Mesodermal cell (in vitro differentiated cells): ENCODE measurements at regions not wholly inside any gene's neighbourhood (a gene's known extent, or its start where the extent isn't known, plus 50 kb on each side); places are given as distances from the start of the nearest gene placed in this dataset.

Source experiments
- H3K27ac ChIP-seq: 2 replicates; pipeline ENCODE4 v1.7.0; 2013; ENCODE audit warnings: mild to moderate bottlenecking, low read depth, low read length, moderate library complexity; ENCODE audit not compliant: severe bottlenecking
- H3K36me3 ChIP-seq: 2 replicates; pipeline ENCODE4 v1.7.1; 2013; ENCODE audit warnings: mild to moderate bottlenecking, low read length, moderate library complexity; ENCODE audit not compliant: control insufficient read depth, insufficient read depth
- H3K4me1 ChIP-seq: one replicate; pipeline ENCODE4 v1.7.1; 2013; ENCODE audit warnings: mild to moderate bottlenecking, low read length; ENCODE audit not compliant: insufficient read depth, control insufficient read depth, poor library complexity, severe bottlenecking
- H3K4me3 ChIP-seq: 2 replicates; pipeline ENCODE4 v1.7.0; 2013; ENCODE audit warnings: low read length, control low read depth, mild to moderate bottlenecking; ENCODE audit not compliant: insufficient read depth, poor library complexity, severe bottlenecking; ENCODE audit errors: extremely low read depth
- H3K9me3 ChIP-seq: 2 replicates; pipeline ENCODE4 v1.7.1; 2013; ENCODE audit warnings: mild to moderate bottlenecking, low read length, moderate library complexity; ENCODE audit not compliant: control insufficient read depth
- WGBS, 2 experiments: methylation state at CpG; one replicate each; pipeline ENCODE4 v1.1.5; 2013; ENCODE audit warnings: missing lambda C conversion rate in 2 of 2; ENCODE audit not compliant: insufficient coverage in 2 of 2; 5-methylcytosine and 5-hydroxymethylcytosine counted together

DNA sequence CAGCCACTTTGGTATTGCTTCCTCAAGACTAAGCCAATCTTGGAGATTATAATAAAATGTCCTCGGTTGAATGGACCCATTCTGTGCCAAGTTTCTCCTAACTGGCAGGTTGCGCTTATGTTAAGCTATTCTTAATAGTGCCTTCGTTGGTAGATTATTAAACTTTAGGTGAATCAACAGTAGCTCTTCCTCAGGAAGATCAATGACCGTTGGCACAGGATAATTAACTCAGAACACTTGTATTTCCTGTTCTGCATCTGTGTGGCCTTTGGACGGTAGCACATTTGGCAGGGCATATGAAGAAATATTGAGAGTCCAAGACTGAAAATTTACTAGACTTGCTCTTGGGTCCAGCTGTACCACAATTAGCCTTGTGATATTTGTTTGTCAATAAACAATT, 402.9 kb downstream of the MLLT3 start:
- Histone ChIP-seq H3K9me3 (no peaks in the 10 kb centered on the region), H3K4me1 (peaks cover 8% of the 10 kb centered on the region), H3K4me3 (no peak overlapping the region), H3K36me3 (no peaks in the 10 kb centered on the region), H3K27ac (no peak overlapping the region)
- WGBS, 2 experiments: 92 to 100% methylated on average over 4 to 5 of the region's 5 CpGs

DNA sequence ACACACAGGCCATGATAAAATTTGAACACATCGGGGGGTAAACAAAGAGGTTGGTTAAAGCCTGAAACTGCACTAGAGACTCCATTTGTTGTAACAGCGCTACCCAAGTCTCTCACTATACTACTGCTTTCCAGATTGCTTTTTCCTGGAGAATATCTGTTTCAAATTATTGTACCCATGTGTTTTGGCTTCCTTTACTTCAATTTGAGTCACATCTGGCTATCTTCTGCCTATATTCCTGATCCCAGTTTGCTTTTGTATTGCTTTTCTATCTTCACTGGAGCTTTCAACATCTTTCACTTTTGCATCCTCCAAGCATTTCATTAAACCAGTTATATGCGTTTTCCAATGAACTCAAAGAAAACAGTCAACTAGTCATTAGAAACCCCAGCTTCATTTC, 404.7 kb downstream of the MLLT3 start:
- H3K4me3 ChIP-seq: no peak overlapping the region
- peaks cover 8% of the 10 kb centered on the region for H3K4me1 ChIP-seq
- WGBS, 2 experiments: 77 to 94% methylated on average over 2 to 3 of the region's 3 CpGs
- no peaks in the 10 kb centered on the region for H3K36me3 ChIP-seq
- H3K9me3 ChIP-seq: no peaks in the 10 kb centered on the region
- H3K27ac ChIP-seq: no peak overlapping the region

DNA sequence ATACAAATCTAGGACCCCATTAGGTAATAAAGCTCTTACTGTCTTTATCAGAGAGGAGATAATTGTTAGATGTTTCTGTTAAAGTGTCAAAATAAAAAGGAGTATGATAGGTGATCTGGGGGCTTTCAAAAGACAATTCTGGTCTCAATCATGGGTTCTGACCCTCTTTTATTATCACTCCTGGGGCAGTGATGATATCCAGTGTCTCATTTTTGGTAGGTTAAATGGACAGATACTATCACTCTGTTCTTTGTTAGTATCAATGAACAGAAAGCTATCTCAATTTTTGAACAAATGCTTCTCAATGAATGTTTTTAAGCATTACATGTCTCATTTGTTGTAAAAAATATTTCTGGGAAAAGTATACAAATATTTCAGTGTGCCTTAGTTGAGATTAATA, 405.9 kb downstream of the MLLT3 start:
- no peak overlapping the region for H3K4me3 ChIP-seq
- H3K9me3 ChIP-seq: no peaks in the 10 kb centered on the region
- H3K27ac ChIP-seq: no peak overlapping the region
- H3K36me3 ChIP-seq: no peaks in the 10 kb centered on the region
- H3K4me1 ChIP-seq: peaks cover 8% of the 10 kb centered on the region

DNA sequence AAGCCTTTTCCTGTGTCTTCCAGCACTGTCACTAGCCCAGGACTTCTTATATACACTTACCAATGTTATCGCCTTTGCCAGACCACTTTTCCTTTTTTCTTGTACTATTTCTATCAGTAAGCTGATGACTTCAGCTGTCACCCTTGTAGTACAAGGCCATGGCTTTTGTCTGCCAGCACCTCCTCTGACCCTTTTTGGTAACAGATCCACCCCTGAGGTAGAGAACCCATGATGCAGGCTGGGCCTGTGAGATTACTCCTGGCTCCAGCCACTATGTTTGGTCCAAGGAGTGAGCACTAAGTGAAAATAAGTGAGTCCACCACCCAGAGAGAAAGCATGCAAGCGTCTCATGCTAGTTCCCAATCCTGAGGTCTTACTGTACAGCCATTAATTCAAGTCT, 406.7 kb downstream of the MLLT3 start:
- Histone ChIP-seq H3K27ac (no peak overlapping the region), H3K4me1 (peaks cover 7% of the 10 kb centered on the region), H3K36me3 (no peaks in the 10 kb centered on the region), H3K9me3 (no peaks in the 10 kb centered on the region), H3K4me3 (no peak overlapping the region)
- WGBS, 2 experiments: 100% methylated on average over 2 of the region's 2 CpGs

DNA sequence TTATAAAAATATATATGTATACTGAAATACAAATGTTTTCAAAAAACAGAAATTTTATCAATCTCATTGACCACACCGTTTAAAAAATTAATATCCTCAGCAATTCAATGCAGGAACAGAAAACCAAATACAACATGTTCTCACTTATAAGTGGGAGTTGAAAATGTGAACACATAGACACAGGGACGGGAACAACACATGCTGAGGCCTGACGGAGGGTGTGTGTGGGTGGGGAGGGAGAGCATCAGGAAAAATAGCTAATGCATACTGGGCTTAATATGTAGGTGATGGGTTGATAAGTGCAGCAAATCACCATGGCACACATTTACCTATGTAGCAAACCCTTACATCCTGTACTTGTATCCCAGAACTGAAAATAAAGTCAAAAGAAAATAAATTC, 409.5 kb downstream of the MLLT3 start:
- Histone ChIP-seq H3K4me3 (no peak overlapping the region), H3K27ac (no peak overlapping the region), H3K4me1 (no peaks in the 10 kb centered on the region), H3K36me3 (no peaks in the 10 kb centered on the region), H3K9me3 (no peaks in the 10 kb centered on the region)
- no CpG with 5 or more reads among the region's 3 CpGs for WGBS, 2 experiments

DNA sequence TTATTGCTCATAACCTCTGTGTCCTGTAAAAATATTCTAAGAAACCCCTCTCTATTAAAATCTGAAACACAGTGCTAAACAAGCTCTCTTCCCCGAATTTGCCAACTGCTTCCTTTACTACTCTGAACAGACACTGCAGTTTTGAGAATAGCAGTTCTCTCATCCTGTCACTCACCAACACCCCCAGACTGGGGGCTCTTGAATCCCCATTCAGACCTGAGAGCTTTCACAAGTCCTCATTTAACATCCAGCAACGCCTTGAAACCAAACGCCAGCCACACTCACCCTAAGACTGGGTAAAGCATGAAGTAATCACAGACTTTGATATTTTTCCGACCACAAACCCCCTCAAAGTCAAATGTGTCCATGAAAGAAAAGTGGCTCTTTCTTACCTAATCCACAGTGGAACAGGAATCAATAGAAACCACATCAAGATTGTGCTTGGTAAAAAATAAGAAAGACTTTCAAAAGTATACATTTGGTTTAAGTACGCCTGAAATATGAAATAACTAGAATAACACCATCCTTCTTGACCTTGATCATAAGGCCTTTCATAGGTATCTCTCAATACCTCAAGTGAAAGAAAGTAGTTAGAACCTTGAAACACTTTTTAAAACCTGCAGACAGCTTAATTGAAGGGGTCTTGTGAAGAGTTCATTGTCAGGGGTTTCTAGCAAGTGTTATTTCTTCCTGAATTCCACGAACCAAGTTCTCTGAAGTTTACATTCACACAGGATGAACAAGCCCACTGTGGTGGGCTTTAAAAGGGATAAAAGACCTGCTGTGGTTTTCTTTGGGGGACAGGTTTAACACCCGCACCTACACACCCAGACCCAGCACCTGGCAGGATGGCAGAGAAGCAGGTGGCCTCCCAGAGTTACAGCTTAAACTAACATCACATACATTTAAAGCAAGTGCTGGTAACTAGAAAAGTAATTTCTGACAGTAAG, 412.6 kb downstream of the MLLT3 start:
- Histone ChIP-seq H3K4me1 (no peaks in the 10 kb centered on the region), H3K27ac (no peak overlapping the region), H3K36me3 (no peaks in the 10 kb centered on the region), H3K4me3 (no peak overlapping the region), H3K9me3 (no peaks in the 10 kb centered on the region)
- 73 to 100% methylated on average over 3 of the region's 7 CpGs for WGBS, 2 experiments

DNA sequence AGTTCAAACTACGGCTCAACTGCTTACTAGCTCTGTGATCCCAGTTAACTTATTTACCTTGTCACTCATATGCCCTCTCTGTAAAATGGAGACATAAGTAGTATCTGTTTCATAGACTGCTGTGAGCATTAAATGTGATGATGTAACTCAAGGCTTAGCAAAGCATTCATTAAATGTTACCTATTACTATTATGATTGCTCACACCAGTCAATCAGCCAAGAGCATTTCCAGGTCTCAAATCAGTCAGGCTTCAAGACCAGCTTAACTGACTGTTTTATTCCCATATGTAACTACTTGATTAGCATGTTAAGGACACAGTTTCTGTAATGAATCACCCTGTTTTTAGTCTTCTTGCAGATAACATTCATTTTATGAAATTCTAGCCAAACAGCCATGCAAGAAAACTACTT, 413.3 kb downstream of the MLLT3 start:
- no peaks in the 10 kb centered on the region for H3K36me3 ChIP-seq
- WGBS, 2 experiments: 80% methylated on average over 1 of the region's 1 CpG; no CpG with 5 or more reads in 1 of the 2 experiments
- H3K9me3 ChIP-seq: no peaks in the 10 kb centered on the region
- H3K4me3 ChIP-seq: no peak overlapping the region
- H3K4me1 ChIP-seq: no peaks in the 10 kb centered on the region
- H3K27ac ChIP-seq: no peak overlapping the region

DNA sequence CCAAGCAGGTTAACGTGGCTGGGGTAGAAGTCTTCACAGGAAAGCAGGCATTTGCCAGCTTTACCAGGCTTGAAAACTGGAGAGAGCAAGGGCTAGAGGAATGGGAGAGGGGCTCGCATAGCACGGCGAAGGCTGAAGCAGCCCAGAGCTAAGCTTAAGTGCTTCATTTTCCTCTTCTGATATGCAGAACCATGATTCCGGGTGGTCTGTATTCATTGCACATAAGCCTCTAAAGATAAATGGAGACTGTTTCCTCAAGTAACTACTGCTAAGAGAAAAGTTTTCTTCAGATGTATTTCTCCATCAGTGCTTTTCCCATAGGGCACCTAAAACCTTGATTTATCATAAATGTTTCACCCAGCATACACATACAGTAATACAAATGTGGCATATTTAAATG, 414.1 kb downstream of the MLLT3 start:
- H3K36me3 ChIP-seq: no peaks in the 10 kb centered on the region
- no peaks in the 10 kb centered on the region for H3K9me3 ChIP-seq
- no peaks in the 10 kb centered on the region for H3K4me1 ChIP-seq
- H3K4me3 ChIP-seq: no peak overlapping the region
- H3K27ac ChIP-seq: no peak overlapping the region
- 87 to 95% methylated on average over 5 of the region's 5 CpGs for WGBS, 2 experiments

DNA sequence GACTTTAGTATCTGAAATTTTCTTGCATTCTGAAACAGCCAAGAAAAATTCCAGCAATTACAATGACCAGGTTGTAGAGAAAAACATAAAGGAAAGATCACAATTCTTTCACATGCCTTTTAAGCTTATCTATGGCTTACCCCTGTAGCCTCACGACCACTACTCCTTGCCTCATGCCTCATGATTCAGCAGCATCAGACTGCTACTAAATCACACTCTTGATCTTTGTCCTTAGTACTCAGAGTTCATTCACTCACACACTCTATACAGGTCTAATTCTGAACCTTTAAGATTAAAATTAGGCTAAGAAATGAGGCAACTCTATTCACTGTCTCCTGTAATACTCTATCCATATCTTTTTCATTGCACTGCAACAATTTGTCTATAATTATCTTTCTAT, 415.1 kb downstream of the MLLT3 start:
- Histone ChIP-seq H3K9me3 (no peaks in the 10 kb centered on the region), H3K36me3 (no peaks in the 10 kb centered on the region), H3K27ac (no peak overlapping the region), H3K4me1 (no peaks in the 10 kb centered on the region), H3K4me3 (no peak overlapping the region)
- WGBS, 2 experiments: 89% methylated on average over 1 of the region's 1 CpG

DNA sequence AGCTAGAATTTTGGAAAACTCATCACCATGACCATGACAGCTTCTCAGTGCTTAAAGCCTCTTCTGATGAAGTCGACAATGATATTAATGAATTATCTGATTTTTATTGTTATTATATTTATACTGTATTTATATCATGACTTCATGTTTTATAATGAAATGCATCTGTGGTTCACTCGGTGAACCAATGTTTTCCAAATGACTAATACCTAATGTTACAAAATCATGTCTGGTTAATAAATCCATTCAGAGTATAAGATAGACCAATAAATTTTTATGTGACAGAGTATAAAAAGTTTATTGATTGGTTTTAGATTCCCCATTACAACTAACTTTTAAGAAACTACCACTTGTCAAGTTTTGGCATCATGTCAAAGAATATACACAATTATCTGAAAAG, 416.5 kb downstream of the MLLT3 start:
- WGBS, 2 experiments: no CpG with 5 or more reads among the region's 2 CpGs
- Histone ChIP-seq H3K36me3 (no peaks in the 10 kb centered on the region), H3K9me3 (no peaks in the 10 kb centered on the region), H3K27ac (no peak overlapping the region), H3K4me1 (peaks cover 2% of the 10 kb centered on the region), H3K4me3 (no peak overlapping the region)

DNA sequence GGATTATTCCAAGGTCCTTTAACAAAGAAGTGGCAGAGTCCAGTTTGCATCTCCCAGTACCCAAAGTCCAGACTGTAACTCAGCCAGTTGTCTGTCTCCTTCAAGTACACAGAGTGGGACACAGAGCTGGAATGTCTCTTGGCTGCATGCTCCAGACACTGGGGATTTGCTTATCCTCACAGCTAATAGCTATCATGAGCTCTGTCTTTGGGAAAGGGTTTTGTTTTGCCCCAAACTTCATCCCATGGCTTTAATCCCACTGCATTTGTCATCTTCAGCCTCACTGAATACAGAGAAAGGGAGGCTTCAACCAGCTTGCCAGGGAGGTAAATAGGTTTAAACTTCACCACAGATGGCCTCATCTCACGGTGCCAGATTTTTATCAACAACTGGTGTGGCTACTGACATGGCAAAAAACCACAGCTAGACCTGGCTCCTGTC, 412.2 kb upstream of the SLC24A2 start:
- WGBS, 2 experiments: no CpG with 5 or more reads among the region's 1 CpG
- H3K4me3 ChIP-seq: no peak overlapping the region
- no peaks in the 10 kb centered on the region for H3K36me3 ChIP-seq
- H3K4me1 ChIP-seq: peaks cover 4% of the 10 kb centered on the region
- peak overlapping the region; percentile 32 for H3K27ac ChIP-seq
- H3K9me3 ChIP-seq: no peaks in the 10 kb centered on the region
